NCI-H1092 treated with DMSO at 0.1 percent for 48 hours (cell line): ENCODE measurements at regions not wholly inside any gene's neighbourhood (a gene's known extent, or its start where the extent isn't known, plus 50 kb on each side); places are given as distances from the start of the nearest gene placed in this dataset.
"Not testable (repeated sequence)": the region's sequence is repeated elsewhere in the genome, so short reads cannot be mapped to it uniquely, and the experiment has no call there.

Source experiments
- DNase-seq: peaks from one replicate; lab custom pipeline; 2025; lab: John Stamatoyannopoulos, UW

DNA sequence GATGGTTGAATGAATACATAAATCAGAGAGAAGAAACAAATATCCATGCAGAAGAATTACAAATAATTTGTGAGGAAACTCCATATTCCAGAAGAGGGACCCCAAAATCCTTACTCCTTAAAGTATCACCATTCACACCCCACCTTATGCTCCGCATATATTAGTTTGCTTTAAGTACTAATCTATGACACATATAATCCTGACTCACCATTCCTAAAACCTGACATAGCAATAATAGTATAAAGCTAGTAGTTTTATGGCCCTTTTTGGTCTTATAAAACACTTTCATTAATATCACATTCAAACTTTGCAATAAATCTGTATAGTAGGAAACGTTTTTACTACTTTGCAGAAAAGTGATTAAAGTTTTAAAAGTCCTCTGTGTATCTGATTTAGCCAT lies 719.0 kb upstream of the SLC39A10 start:
- no peak for DNase-seq

DNA sequence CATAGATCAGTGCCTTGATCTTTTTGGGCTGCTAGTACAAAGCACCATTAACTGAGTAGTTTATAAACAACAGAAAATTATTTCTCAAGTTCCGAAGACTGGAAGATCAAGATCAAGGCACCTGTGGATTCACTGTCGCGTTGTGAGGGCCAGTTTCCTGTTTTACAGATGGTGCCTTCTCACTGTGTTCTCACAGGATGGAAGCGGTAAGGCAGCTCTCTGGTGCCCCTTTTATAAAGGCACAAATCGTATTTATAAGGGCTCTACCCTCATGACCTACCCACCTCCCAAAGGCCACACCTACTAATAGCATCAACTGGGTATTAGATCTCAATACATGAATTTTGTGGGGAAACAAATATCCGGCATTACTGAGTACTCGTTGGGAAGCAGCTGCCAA lies 729.5 kb upstream of the SLC39A10 start:
- no peak for DNase-seq

DNA sequence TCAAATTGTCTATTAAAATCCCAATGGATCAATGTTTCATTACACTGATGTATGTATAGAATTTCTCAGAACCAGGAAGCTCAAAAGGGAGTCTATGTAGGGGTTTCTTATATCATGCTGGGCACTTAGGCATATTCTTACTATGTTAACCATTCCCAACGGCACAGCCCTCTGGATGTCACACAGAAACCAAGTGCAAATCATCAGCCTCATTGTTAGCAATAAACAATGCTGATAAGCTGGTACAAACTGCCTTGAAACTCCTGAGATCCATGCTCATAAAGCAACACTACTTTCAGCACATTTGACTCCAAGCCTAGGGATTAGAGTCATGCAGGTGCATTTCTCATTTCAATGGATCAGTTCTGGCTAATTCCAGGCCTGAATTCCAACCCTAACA lies 730.2 kb upstream of the SLC39A10 start:
- no peak for DNase-seq

DNA sequence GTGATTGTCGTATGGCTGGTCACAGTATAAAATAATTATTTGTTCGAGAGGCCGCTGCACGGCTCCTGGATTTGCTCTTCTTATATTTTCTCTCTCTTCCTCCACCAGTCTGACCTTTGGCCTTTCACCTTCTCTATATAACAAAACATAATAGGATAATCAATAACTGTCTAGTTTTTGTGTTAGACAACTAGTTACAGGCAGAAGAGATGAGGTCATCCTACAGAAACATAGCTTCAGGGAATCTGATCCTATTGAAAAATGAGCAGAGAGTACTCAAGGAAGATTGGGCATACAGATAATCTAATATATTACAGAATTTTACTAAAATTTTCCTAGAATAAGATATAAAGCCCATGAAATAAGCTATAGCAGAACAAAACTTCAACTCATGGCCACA lies 731.3 kb upstream of the SLC39A10 start:
- DNase-seq, result no peak

DNA sequence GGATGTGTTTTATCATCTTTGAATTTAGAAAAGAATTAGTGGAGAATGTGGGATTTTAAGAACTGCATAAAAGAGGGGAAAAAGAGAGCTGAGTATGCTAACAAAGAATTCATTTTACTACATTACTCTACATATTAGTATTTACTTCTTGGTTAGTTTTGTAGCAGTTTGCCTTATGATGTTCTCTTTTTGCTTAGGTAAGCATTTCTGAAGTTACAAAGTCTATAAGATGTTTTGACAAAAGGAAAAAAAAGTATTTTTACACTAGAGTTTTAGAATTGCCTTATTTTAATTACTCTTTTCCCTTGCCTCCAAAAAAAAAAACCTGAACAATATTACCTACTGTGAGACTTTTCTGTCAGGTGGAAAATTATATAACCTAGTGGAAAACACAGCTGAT lies 739.5 kb upstream of the SLC39A10 start:
- no peak for DNase-seq

DNA sequence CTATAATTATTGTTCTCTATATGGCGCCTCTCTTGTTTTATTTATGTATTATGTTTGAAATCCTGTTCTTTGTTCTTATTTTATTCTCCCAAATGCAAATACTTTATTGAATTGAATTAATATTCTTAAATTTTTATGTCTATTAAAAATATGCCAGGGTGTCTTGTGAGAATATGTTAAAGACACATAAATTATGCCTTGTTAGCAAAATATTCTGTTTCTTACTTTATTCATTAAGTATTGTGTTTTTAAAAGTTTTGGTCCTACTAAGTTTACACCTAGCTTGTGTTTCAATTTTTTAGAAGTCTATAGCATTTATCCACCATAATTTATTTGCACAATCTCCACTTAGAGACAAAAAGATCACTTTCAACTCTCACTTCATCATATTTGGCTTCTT lies 741.5 kb upstream of the SLC39A10 start:
- DNase-seq, result no peak

DNA sequence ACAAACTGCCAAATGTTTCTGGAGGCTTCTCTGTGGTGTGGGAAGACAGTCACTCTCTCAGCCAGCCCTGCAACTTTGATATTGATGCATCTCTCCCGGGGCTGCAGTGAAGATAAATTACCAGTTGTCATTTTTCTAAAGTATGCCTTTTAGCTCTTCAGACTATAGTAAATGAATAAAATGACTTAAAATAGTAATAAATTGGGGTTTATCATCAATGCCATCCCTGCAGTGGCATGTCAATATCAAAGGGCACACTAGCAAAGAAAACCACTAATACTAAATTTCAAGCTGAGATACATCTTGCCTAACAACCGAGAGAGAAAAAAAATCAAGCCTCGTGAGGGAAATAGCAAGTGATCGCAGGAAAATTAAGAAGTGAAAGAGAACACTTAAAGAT lies 749.5 kb upstream of the SLC39A10 start:
- DNase-seq, result no peak

DNA sequence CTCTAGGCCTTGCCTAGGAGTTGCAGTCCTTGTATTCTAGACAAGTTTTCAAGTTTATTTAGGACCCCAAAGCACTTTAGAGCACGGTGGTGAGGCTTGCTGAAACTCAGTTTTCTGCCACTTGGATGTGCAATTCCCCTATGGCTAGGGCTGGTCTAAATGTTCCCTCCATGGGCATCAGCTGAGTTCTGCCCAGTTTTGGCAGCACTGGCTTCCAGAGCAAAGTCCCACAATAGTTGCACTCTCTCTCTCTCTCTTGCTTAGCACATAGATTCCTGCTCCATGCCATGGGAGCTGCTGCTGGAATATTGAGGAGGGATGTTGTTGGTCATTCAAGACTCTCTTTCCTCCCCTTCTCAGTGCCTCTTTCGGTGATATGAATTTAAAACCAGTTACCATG lies 760.2 kb upstream of the SLC39A10 start:
- no peak for DNase-seq

DNA sequence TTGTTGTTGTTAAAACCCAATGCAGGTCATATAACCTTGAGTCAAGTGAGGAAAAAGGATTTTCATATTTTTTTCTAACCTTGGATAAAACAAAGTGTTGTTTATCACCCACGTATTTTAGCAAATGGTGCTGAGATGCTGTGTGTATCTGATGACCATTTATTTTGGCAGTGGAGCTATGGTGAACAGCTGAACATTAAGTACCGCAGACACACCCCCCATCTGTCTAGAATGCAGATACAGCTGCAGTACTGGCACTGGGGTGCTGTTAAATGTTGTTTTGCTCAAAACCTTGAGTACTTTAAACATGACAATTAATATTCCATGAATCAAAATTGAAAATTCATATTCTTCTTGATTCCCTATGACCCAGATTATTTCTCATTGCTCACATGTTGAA lies 773.3 kb upstream of the SLC39A10 start:
- no peak for DNase-seq

DNA sequence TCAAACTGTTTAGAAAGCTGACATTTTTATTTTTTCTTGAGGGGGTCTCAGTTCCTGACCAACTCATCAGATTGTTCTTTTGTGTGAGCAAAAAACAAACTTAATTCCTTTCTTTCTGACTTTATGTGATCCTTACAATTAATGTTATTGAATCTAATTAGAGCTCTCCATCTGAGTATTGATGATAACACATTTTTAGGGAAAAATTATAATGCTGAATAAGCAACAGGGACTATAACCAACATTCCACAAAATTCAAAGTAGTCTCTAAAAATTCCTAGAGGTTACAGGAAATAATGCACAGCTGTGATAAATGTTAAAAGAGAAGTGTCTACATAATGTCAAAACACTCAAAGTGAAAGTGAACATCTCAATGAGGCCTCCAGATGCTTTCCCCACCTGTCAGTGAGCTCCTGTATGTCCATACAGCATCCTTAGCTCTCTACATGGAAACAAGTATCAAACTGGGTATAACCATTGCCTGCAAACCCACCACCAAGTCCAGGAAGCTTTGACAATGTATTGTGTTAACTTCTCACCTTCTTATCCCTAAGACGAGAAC lies 786.0 kb upstream of the SLC39A10 start:
- DNase-seq, result no peak

DNA sequence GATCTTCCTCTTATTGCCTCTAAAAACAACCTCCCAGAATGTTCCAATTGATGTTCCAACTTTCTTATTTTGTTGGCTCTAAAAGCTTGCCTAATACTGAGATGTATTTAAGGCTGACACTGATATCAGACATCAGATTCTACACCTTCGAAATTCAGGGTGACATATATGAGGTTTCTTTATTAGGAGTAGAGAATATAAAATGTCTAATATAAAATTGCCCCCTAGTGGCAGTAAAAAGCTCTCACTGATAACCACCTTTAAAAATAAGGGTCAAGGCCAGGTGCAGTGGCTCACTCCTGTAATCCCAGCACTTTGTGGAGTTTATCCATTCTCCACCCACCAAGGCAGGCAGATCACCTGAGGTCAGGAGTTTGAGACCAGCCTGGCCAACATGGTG lies 789.7 kb upstream of the SLC39A10 start:
- DNase-seq, result peak; percentile 47

DNA sequence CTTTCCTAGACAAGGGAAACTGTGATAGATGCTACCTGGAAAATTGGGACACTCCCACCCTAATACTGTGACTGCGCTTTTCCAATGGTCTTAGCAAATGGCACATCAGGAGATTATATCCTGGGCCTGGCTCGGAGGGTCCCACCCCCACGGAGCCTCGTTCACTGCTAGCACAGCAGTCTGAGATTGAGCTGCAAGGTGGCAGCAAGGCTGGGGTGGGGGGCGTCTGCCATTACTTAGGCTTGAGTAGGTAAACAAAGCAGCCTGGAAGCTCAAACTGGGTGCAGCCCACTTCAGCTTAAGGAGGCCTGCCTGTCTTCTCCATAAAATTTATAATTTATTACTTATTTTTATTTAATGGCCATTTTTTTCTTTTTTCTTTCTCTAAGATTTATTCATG lies 802.1 kb upstream of the SLC39A10 start:
- no peak for DNase-seq

DNA sequence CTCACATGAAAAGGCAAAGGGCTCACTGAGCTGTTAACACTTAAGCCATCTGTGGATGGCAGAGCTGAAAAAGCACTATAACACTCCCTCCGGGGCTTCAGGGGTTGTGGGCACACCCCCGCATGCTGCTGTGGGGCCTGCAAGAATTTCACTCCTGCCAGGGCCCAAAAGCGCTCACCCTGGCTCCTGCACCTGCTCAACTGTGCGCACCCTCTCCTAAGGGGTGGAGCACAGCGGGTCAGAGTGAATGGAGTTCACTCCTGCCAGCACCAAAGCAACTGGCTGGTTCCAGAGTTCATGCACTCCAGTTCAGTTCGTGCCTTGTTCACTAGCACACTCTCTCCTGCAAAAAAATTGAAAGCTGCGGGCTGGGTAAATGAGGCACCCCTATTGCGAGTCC lies 814.2 kb upstream of the SLC39A10 start:
- DNase-seq, result no peak

DNA sequence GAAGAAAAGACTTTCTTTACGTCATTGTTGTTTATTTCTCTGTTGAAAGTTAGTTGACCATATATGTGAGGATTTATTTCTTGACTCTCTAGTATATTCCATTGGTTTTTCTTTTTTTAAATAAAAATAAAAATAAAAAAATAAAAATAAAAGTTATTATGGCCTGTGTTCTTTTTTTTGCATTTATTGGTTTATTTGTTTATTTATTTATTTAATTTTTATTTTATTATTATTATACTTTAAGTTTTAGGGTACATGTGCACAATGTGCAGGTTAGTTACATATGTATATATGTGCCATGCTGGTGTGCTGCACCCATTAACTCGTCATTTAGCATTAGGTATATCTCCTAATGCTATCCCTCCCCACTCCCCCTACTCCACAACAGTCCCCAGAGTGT lies 822.7 kb upstream of the SLC39A10 start:
- DNase-seq, result not testable (repeated sequence)

DNA sequence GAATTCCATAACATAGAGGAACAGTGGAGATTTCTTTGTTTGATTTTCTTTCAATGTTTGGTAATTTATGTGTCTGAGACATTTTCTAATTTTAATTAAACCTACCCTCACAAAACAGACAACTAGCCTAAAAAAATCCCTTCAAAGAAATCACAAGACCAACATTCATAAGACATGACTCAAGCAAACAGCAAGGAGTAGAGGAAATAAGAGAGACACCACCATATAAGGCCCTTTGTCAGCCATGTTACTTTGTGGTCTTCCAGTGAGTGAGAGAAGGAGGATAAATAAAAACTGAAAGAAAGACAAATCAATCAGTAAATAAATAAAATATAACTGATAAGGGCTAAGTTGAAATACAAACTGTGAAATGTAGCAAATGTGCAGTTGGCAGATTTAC lies 830.8 kb upstream of the SLC39A10 start:
- DNase-seq, result no peak

DNA sequence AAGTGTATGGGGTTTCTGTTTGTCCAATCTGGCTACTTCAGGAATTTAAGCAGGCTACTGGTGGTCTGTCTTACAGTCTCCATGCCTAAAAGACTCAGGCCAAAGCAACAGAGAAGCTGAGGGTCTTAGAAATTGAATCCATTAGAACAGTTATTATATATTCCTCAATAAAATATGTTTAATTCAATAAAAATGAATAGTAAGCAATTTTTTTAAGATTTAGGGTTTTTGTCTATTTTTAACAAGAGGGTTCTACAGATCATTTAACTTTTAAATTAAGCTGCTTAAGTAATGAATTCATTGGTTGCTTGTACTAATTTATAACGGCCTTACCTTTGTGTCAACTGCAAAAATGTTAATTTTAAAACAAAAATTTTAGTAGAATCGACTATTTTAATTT lies 832.6 kb upstream of the SLC39A10 start:
- DNase-seq, result no peak

DNA sequence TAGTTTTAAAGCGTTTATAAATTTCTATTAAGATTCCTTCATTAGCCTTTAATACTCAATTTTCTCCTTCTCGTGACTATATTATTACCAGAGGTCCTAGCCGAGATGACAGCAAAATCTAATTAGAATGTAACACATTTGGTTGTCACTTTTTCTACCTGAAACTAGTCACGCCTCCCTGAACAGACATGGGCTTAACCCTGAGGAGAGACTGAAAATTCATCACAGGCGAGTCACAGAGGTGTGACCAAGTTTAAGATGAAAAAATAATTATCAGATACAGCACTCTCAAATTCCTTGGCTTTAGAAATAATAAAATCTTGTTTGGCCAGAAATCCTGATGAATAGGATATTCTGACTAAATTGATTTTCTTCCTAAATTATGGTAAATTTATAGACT lies 834.4 kb upstream of the SLC39A10 start:
- DNase-seq, result no peak

DNA sequence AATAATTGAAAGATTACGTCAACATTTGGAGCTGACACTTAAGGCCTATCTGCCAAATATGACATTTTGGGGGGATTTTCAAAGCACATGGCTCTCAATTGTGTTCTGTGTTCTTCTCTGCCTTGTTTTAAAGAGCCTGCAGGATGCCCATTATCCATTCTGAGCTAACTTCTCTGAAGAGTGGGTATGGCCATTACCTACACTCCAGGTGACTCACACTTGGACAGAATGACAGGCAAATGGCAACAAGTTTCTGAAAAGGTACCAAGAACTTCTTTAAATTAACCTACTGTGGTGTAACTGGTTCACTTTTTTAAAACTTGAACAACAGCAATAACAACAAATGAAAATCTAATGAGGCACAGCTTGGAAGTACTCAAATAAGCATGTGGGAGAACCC lies 834.9 kb upstream of the SLC39A10 start:
- peak; percentile 4 for DNase-seq

DNA sequence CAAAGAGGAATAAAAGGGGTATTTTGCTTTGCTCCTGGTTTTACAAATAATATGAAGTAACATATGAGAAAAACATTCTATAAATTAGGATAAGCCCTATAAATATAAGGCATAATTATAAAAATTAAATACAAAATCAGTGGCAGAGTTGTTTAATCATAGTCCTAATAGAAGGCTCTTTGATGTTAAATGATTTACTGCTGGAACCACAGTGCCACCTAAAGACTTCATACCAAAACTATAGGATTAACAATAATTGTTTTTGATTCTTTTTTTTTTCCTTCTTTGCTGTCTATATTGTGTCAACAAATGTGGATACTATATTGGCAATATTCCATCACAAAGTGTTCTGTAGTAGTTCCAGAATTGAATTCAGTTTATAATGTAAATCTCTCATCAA lies 837.7 kb upstream of the SLC39A10 start:
- DNase-seq, result peak; percentile 11

DNA sequence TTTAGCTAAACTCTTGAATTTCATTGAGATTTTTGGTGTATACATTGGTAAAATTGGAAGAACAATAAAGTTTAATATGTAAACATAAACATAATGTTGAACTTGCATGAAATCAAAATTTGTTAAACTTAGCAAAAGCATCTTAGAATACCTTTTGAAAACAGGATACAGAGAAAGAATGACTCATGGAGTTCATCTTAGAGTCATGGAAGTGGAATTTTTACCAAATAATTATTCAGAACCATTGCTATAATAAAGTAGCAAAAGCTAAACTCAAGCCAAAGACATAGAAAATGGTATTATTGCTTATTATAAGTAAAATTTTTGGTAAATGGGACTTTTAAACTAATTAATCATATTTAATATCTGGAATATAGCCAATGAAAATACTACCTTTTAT lies 841.6 kb upstream of the SLC39A10 start:
- DNase-seq, result no peak

DNA sequence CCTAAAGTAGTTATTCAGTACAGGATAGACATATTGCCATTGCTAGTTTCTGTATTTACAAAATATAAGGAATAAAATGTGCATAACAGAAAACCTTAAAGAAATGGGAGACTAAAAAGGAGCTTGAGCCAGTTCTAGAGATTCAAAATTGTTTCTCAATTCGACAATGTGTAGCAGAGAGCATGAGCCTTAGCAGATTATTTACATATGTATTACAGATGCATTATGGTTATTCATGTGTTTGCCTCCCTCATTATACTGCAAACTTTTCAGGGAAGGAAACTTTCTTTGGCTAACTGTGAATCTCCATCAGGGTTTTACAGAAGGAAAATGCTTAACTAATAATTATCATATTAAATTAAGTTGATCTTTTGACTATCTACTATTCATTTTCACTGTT lies 854.4 kb upstream of the SLC39A10 start:
- DNase-seq, result no peak

DNA sequence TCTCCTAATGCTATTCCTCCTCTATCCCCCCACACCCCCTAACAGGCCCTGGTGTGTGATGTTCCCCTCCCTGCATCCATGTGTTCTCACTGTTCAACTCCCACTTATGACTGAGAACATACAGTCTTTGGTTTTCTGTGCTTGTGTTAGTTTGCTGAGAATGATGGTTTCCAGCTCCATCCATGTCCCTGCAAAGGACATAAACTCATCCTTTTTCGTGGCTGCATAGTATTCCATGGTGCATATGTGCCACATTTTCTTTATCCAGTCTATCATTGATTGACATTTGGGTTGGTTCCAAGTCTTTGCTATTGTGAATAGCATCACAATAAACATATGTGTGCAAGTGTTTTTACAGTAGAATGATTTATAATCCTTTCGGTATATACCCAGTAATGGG lies 870.0 kb upstream of the SLC39A10 start:
- not testable (repeated sequence) for DNase-seq

DNA sequence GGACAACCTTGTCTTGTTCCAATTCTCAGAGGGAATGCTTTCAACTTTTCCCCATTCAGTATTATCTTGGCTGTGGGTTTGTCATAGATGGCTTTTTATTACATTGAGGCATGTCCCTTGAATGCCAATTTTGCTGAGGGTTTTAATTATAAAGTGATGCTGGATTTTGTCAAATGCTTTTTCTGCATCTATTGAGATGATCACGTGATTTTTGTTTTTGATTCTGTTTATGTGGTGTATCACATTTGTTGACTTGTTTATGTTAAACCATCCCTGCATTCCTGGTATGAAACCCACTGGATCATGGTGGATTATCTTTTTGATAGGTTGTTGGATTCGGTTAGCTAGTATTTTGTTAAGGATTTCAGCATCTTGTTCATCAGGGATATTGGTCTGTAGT lies 885.6 kb upstream of the SLC39A10 start:
- not testable (repeated sequence) for DNase-seq

DNA sequence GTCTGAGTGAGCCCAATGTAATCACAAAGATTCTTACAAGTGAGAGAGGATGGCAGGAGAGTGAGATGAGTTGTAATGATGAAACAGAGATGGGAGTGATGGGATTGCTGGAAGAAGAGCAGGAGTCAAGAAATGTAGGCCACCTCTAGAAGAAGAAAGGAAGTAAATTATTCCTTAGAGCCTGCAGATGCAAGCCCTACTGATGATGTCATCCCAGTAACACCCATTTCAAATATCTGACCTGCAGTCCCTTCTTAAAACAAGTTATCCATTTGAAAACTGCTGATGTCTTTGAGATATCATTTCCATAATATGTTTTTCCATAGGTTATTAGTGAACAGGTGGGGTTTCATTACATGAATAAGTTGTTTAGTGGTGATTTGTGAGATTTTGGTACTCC lies 888.0 kb upstream of the SLC39A10 start:
- no peak for DNase-seq

DNA sequence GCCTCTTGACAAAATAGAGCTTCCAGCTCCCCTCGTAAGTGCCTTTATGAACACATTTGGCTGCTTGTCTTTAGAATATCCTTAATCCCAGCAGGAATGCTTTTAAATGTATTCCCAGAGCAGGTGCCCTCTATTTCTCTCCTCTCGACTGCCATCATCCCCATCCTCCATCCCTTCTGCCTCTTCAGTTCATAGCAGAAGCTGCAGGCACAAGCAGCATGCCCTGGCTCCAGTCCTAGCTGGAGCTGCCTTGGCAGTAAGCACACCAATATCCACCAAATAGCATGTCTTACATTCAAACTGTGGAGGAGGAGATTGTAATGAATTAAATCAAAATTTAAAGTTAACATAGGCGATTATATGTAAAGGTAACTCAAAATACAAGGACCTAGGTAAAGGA lies 891.3 kb upstream of the SLC39A10 start:
- peak; percentile 77 for DNase-seq
